NCI-H2171 treated with DMSO at 0.1 percent for 48 hours (cell line): ENCODE measurements at regions not wholly inside any gene's neighbourhood (a gene's known extent, or its start where the extent isn't known, plus 50 kb on each side); places are given as distances from the start of the nearest gene placed in this dataset.
"Not testable (repeated sequence)": the region's sequence is repeated elsewhere in the genome, so short reads cannot be mapped to it uniquely, and the experiment has no call there.

Experiments
- DNase-seq: peaks from one replicate; lab custom pipeline; 2025; lab: John Stamatoyannopoulos, UW

GRCh38 chr12:47481041-47481440 is 224.8 kb downstream of the RPAP3 start:
- DNase-seq = no peak

DNA sequence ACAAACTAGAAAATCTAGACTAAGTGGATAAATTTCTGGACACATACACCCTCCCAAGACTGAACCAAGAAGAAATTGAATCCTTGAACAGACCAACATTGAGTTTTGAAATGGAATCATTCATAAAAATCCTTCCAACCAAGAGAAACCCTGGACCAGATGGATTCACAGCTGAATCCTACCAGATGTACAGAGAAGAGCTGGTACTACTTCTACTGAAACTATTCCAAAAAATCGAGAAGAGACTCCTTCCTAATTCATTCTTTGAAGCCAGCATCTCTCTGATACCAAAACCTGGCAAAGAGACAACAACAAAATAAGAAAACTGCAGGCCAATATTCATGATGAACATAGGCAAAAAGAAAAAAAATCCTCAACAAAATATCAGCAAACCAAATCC is 227.4 kb downstream of the RPAP3 start:
- DNase-seq = no peak

DNA sequence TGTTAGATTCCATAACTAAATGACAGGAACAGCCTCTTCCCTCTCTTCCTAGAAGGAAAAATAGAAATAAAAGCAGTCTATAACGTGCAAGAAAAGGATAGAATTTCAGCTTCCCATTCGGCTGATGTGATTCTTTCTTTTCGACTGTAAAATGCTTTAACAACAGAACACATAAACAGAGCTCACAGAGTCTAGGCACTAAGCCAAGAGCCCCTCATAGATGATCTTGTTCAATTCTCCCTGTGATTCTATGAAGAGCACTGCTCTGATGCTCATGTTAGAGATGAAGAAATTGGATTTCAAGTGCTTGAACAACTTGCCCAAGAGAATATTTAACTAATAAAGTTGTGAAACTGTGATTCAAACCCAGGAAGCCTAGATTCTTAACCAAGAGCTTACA is 232.7 kb downstream of the RPAP3 start:
- no peak for DNase-seq

GRCh38 chr12:47470349-47470748 is 235.5 kb downstream of the RPAP3 start:
- DNase-seq = not testable (repeated sequence)

DNA sequence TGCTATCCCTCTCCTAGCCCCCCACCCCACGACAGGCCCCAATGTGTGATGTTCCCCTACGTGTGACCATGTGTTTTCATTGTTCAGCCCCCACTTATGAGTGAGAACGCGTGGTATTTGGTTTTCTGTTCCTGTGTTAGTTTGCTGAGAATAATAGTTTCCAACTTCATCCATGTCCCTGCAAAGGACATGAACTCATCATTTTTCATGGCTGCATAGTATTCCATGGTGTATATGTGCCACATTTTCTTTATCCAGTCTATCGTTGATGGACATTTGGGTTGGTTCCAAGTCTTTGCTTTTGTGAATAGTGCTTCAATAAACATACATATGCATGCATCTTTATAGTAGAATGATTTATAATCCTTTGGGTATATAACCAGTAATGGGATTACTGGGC is 241.9 kb downstream of the RPAP3 start:
- not testable (repeated sequence) for DNase-seq

DNA sequence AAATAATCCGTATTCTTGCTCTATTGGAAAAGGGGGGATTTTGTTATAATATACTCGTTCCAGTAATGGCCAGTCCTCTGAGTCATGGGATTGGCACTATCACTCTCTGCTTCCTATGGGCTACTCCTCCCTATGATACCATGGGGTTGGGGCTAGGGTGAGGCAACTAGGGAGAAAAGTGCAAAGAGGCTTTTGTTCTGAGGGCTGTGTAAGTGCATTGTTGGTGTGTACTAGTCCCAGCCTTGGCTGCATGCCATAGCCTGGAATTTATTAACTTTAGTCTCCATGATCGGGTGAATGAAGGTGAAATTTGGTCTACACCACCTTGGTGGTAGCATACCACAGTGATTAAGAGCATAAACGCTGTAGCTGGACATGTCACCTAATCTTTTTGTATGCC is 247.6 kb downstream of the RPAP3 start:
- DNase-seq = no peak

- no peak for DNase-seq
Observed at GRCh38 chr12:47449797-47450196, 256.0 kb downstream of the RPAP3 start.

DNA sequence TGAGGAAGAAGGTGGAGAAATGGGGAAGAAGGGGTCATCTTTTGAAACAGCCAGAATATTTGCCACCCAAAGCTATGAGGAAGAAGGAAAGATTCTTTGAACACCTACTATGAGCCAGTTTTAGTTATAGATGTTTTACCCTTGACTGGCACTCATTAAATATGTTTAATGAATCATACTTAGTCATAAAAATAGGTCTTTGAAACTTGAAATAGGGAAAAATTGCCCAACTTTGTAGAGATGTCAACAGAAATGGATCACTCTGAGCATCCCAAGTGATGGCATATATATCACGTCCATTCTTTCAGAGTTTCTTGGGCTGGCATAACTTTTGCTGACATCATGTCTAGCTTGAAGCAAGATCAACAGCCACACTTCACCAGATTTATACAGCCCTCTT is 263.5 kb downstream of the RPAP3 start:
- no peak for DNase-seq

DNA sequence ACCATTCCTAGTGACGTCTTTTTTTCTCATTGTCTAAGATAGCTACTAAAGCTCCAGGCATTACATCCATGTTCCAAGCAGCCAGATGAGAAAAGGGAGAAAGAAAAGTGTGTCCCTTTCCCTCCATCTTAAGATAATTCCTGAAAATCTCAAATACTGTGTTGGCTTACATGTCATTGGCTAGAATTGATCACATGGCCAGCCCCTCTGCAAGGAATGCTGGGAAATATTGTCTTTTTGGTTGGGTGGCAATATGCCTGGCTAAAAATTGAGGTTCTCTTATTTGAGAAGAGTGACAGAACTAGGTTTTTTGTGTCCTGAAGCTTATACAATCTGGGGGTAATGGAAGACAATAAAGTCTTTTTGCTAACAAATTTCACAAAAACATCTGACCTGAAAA is 264.3 kb downstream of the RPAP3 start:
- no peak for DNase-seq

DNA sequence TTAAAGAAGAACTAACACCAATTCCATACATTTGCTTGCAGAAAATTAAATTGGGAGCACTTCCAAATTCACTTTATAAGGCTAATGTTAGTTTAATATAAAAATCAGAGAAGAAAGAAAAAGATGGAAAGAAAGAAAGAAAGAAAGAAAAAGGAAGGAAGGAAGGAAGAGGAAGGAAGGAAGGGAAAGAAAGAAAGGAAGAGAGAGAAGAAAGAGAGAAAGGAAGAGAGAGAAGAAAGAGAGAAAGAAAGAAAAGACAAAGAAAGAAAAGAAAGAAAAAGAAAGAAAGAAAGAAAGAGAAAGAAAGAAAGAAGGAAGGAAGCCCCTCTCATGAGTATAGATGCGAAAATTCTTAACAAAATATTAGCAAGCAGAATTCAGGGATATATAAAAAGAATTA is 267.7 kb downstream of the RPAP3 start:
- DNase-seq = no peak

DNA sequence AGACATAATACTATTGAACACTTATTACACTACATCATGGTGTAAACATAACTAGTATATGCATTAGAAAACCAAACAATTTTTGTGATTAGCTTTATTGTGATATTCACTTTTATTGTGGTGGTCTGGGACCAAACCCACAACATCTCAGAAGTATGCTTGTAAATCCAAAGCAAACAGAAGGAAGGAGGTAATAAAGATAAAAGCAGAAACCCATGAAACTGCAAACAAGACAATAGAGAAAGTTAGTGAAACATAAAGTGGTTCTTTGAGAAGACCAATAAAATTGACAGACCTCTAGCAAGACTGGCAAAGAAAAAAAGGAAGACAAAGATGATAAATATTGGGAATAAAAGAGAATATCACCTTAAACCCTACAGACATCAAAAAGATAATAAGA is 268.3 kb downstream of the RPAP3 start:
- no peak for DNase-seq

- no peak for DNase-seq
Observed at GRCh38 chr12:47433876-47434275, 272.0 kb downstream of the RPAP3 start.

GRCh38 chr12:47426678-47427309 is 279.0 kb downstream of the RPAP3 start:
- not testable (repeated sequence) for DNase-seq

GRCh38 chr12:47422611-47423010 is 283.2 kb downstream of the RPAP3 start:
- no peak for DNase-seq

- DNase-seq = no peak
Observed at GRCh38 chr12:47419497-47419896, 286.3 kb downstream of the RPAP3 start.

DNA sequence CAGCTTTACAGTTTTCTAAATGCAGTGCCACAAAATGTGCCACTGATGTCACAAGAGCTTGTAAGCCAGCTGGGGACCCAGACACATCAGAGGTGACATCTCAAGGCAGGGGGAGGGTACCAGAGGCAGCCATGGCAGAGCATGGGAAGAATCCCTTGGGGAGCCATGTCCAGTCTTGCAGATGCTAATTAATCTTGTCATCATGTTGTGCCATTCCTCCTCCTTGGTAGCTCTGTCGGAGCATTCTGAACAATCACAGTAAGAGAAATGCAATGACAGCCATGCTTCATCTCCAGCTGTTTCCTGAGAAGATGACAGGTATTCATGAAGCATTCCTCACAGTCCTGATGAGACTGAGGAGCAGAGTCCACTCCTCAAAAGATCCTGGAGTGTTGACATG is 287.9 kb downstream of the RPAP3 start:
- no peak for DNase-seq

- DNase-seq = no peak
Observed at GRCh38 chr12:47417121-47417520, 288.7 kb downstream of the RPAP3 start.

DNA sequence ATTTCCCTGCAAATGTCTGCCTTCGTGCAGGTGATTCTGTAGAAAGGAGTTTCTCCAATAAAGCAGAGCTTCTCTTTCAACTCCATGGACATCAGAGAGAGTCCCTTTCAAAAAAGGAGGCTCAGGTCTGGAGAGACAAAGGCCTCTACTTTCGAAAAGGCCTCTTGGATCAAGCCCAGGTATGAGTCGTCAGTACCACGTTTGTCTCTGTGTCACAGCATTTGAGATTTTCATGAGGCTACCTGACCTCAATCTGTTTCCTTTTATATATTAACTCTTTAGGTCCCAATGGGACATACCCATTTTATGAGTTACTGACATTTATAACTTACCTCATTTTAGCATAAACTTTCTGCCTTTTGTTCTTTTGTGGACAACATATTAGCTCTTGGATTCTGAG is 290.8 kb downstream of the RPAP3 start:
- DNase-seq = no peak

GRCh38 chr12:47414511-47414910 is 291.3 kb downstream of the RPAP3 start:
- no peak for DNase-seq

DNA sequence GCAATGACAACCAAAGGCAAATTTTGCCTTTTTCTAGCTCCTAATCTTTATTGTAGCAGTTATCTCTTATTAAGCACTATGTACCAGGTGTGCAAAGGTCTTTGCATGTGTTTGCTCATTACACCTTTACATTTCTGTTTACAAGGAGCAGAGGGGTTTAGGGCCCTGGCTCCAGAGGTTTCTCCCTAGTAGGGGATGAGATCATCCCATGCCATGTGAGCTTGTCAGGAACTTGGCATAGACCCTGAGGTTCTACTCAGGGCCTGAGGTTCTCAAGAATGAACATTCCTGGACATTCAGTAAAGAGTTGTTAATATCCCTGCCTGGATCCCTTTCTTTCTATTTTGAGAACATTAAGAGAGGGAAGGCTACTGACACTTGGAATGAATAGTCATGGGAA is 292.0 kb downstream of the RPAP3 start:
- DNase-seq = no peak

GRCh38 chr12:47412601-47413236 is 293.1 kb downstream of the RPAP3 start:
- no peak for DNase-seq

DNA sequence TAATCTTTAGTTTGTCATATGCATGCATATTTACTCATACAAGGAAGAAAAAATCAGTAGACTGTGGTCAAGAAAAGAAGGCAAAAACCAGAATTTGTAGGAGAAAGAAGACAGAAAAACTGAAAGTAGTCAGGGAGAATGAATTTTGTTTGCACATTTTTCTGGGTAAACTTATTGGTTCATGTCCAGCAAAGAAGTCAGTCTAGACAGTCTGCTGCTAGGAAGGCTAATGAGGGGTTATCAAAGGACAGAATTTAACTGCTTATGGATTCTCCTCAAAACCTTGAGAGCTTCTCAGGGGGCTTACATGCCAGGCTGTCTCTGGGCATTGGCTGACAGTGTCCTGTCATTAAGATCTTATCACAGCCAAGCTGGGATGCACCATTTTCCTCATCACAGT is 293.9 kb downstream of the RPAP3 start:
- no peak for DNase-seq

DNA sequence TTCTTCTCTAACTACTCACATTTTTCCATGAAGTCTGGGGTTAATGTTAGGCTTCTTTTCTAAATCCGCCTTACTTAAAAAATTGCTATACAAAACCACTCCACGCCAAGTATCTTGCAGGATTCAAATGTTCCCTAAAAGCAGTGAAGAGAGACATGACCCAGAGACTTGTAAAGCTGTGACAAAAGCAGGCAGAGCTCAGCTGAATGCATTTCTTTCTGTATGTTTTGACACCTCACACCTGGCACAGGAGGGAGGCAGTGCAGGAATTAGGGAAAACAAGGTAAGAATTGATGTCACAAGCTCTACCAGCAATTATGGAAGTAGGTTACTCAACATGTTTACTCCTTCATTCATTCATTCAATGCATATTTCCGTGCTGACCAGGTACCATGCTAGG is 295.0 kb downstream of the RPAP3 start:
- no peak for DNase-seq

- no peak for DNase-seq
Observed at GRCh38 chr12:47410383-47410782, 295.4 kb downstream of the RPAP3 start.
